IPS-18a (cell line): ENCODE measurements at regions not wholly inside any gene's neighbourhood (a gene's known extent, or its start where the extent isn't known, plus 50 kb on each side); places are given as distances from the start of the nearest gene placed in this dataset.

ENCODE experiments used
- H3K27ac ChIP-seq: one replicate; pipeline ENCODE4 v1.5.1; 2013; ENCODE audit warnings: low read length
- H3K27me3 ChIP-seq: one replicate; pipeline ENCODE4 v1.6.1; 2013; ENCODE audit warnings: mild to moderate bottlenecking, low read length; ENCODE audit not compliant: control insufficient read depth, insufficient read depth
- H3K36me3 ChIP-seq: one replicate; pipeline ENCODE4 v1.6.1; 2013; ENCODE audit warnings: low read depth, low read length; ENCODE audit not compliant: control insufficient read depth
- H3K4me1 ChIP-seq: one replicate; pipeline ENCODE4 v1.6.1; 2013; ENCODE audit warnings: low read depth, low read length; ENCODE audit not compliant: control insufficient read depth
- H3K4me3 ChIP-seq: one replicate; pipeline ENCODE4 v1.5.1; 2013; ENCODE audit warnings: low read length
- H3K9ac ChIP-seq: one replicate; pipeline ENCODE4 v1.6.1; 2013; ENCODE audit warnings: mild to moderate bottlenecking, low read length, moderate library complexity
- H3K9me3 ChIP-seq: one replicate; pipeline ENCODE4 v1.6.1; 2013; ENCODE audit warnings: low read depth, low read length; ENCODE audit not compliant: control insufficient read depth

GRCh38 chr14:87306409-87307168 is 686.4 kb downstream of the GALC start:
- H3K27me3 ChIP-seq: no peaks in the 10 kb centered on the region
- H3K9ac ChIP-seq: no peak overlapping the region
- H3K36me3 ChIP-seq: no peaks in the 10 kb centered on the region
- H3K27ac ChIP-seq: no peak overlapping the region
- no peaks in the 10 kb centered on the region for H3K4me1 ChIP-seq
- no peaks in the 10 kb centered on the region for H3K9me3 ChIP-seq
- H3K4me3 ChIP-seq: no peak overlapping the region

DNA sequence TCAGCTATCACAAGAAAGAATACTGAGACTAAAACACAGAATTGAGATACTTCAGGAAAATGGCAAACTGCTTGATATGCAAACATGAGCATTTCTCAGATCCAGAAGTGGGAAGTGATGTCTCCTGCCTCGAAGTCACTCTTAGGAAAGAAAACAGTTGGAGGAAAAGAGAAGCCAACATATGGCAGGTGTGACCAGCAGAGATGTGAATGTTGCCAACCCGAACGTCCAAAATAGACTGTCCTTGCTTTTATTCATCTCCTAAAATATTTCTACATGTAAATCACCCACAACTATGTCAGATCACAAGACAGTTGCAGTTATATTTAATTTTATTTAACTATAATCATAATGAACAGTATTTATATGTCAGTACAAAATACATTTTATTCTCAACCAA is 687.6 kb downstream of the GALC start:
- Histone ChIP-seq H3K9ac (no peak overlapping the region), H3K4me1 (no peaks in the 10 kb centered on the region), H3K27ac (no peak overlapping the region), H3K27me3 (no peaks in the 10 kb centered on the region), H3K4me3 (no peak overlapping the region), H3K36me3 (no peaks in the 10 kb centered on the region), H3K9me3 (no peaks in the 10 kb centered on the region)

GRCh38 chr14:87304404-87304803 is 688.6 kb downstream of the GALC start:
- no peaks in the 10 kb centered on the region for H3K27me3 ChIP-seq
- H3K27ac ChIP-seq: no peak overlapping the region
- H3K36me3 ChIP-seq: no peaks in the 10 kb centered on the region
- no peaks in the 10 kb centered on the region for H3K4me1 ChIP-seq
- no peak overlapping the region for H3K9ac ChIP-seq
- no peaks in the 10 kb centered on the region for H3K9me3 ChIP-seq
- no peak overlapping the region for H3K4me3 ChIP-seq

DNA sequence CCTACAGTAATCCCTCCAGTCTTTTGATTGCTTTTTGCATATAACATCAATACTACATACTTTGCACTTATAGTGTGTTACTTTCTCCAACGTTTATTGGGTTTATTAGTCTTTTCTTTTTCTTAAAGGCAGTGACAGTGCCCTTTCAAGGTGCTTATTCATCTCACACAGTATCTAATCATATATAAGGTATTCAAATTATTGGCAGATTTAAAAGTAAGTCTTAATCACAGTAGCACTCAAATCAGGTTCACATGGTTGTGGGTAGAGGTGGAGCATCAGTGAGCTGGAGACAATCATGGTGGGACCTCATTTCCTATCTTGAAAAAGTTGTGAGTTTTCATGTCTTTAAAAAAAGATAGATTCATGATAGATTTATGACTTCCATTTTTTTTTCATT is 706.2 kb downstream of the GALC start:
- Histone ChIP-seq H3K9me3 (no peaks in the 10 kb centered on the region), H3K4me3 (no peak overlapping the region), H3K27ac (no peak overlapping the region), H3K27me3 (no peaks in the 10 kb centered on the region), H3K4me1 (no peaks in the 10 kb centered on the region), H3K9ac (no peak overlapping the region), H3K36me3 (no peaks in the 10 kb centered on the region)

GRCh38 chr14:87286191-87286590 is 706.8 kb downstream of the GALC start:
- Histone ChIP-seq H3K36me3 (no peaks in the 10 kb centered on the region), H3K27ac (no peak overlapping the region), H3K9me3 (no peaks in the 10 kb centered on the region), H3K27me3 (no peaks in the 10 kb centered on the region), H3K4me1 (no peaks in the 10 kb centered on the region), H3K4me3 (no peak overlapping the region), H3K9ac (no peak overlapping the region)

GRCh38 chr14:87285506-87285905 is 707.5 kb downstream of the GALC start:
- Histone ChIP-seq H3K27ac (no peak overlapping the region), H3K27me3 (no peaks in the 10 kb centered on the region), H3K9me3 (no peaks in the 10 kb centered on the region)

GRCh38 chr14:87283547-87283946 is 709.4 kb downstream of the GALC start:
- no peak overlapping the region for H3K27ac ChIP-seq

More at GRCh38 chr14:87285506-87285905, 707.5 kb downstream of the GALC start:
- H3K36me3 ChIP-seq: no peaks in the 10 kb centered on the region
- no peaks in the 10 kb centered on the region for H3K4me1 ChIP-seq
- no peak overlapping the region for H3K4me3 ChIP-seq
- no peak overlapping the region for H3K9ac ChIP-seq

DNA sequence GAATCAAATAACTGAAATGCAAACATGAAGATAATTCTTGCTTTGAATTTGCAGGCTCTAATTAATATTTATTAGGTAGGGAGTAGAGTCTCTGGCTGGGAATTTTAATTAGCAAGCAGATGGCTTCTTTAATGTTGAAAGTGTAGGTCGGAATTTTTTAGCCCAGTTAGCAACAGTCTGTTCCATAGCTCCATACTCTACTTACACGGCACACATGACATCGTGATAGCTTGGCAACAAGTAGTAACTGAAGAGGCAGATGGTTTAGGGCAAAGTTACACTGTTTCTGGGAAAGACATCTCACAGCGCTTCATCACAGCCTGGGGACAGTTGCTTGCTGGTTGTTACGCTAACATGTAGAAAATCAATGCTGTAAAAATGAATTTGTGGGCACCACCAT is 710.7 kb downstream of the GALC start:
- no peaks in the 10 kb centered on the region for H3K27me3 ChIP-seq
- H3K4me3 ChIP-seq: no peak overlapping the region
- no peaks in the 10 kb centered on the region for H3K36me3 ChIP-seq
- no peaks in the 10 kb centered on the region for H3K4me1 ChIP-seq
- H3K27ac ChIP-seq: no peak overlapping the region
- H3K9me3 ChIP-seq: no peaks in the 10 kb centered on the region
- H3K9ac ChIP-seq: no peak overlapping the region

More at GRCh38 chr14:87283547-87283946, 709.4 kb downstream of the GALC start:
- Histone ChIP-seq H3K4me1 (no peaks in the 10 kb centered on the region), H3K27me3 (no peaks in the 10 kb centered on the region), H3K9ac (no peak overlapping the region), H3K36me3 (no peaks in the 10 kb centered on the region), H3K9me3 (no peaks in the 10 kb centered on the region), H3K4me3 (no peak overlapping the region)

DNA sequence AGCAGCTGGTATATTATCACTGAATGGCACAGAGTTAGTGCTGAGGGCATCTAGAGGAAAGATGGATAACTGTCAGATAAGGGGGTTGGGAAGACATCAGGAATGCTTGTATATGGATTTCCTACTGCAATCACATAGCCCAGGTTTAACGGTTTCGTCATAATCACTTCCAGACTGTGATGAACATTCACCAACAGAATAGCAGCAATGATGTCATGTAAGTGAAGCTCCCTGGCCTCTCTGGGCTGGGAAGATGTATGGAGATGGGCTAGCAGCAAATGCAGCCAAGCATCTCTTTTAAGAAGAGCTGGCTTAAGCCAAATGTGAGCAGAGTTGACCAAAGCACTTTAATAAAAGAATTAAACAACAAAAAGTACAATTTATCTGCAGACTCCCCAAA is 714.6 kb downstream of the GALC start:
- H3K27me3 ChIP-seq: no peaks in the 10 kb centered on the region
- no peak overlapping the region for H3K9ac ChIP-seq
- H3K36me3 ChIP-seq: no peaks in the 10 kb centered on the region
- H3K4me3 ChIP-seq: no peak overlapping the region
- H3K4me1 ChIP-seq: no peaks in the 10 kb centered on the region
- H3K27ac ChIP-seq: no peak overlapping the region
- no peaks in the 10 kb centered on the region for H3K9me3 ChIP-seq

DNA sequence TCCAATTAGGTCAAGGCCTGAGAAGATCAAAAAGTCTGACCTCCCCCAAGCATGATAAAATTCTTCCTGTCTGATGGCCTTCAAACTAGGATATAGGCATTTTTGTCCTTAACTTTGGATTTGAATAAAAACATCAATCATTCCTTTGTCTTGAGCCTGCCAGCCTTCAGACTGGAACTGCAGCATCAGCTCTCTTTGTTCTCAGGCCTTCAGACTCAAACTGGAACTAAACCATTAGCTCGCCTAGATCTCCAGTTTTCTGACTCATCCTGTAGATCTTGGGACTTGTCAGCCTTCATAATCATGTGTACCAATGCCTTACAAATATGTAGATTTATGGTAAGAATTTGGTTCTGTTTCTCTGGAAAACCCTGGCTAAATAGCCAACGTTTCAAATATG is 721.7 kb downstream of the GALC start:
- Histone ChIP-seq H3K27ac (no peak overlapping the region), H3K9ac (no peak overlapping the region), H3K4me1 (no peaks in the 10 kb centered on the region), H3K27me3 (no peaks in the 10 kb centered on the region), H3K9me3 (no peaks in the 10 kb centered on the region), H3K36me3 (no peaks in the 10 kb centered on the region), H3K4me3 (no peak overlapping the region)

DNA sequence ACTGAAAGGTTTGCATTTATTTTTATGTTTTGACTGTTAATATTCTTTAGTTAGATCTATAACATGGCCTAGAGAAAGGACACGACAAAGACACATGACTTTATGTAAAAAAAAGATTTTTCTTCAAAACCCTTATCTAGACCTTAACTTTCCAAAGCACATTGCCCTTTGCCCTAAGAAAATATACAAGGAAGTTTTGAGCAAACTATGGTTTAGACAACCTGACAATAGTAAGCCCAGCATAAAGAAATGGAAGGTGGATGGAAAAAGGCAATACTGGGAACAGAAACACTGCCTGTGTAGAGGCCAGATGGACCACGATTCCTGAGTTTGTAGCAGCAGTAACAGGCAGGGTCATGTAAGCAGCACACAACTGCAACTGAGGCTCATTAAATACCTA is 724.0 kb downstream of the GALC start:
- H3K27ac ChIP-seq: no peak overlapping the region
- H3K4me1 ChIP-seq: no peaks in the 10 kb centered on the region
- H3K27me3 ChIP-seq: no peaks in the 10 kb centered on the region
- H3K9ac ChIP-seq: no peak overlapping the region
- no peaks in the 10 kb centered on the region for H3K9me3 ChIP-seq
- no peak overlapping the region for H3K4me3 ChIP-seq
- no peaks in the 10 kb centered on the region for H3K36me3 ChIP-seq

- no peak overlapping the region for H3K27ac ChIP-seq
- peaks cover 19% of the 10 kb centered on the region for H3K4me1 ChIP-seq
- no peaks in the 10 kb centered on the region for H3K9me3 ChIP-seq
- H3K4me3 ChIP-seq: no peak overlapping the region
- no peaks in the 10 kb centered on the region for H3K36me3 ChIP-seq
- H3K27me3 ChIP-seq: no peaks in the 10 kb centered on the region
- H3K9ac ChIP-seq: no peak overlapping the region
These were observed 728.2 kb downstream of the GALC start for GRCh38 chr14:87264796-87265195.
